ENCODE measurements at regions not wholly inside any gene's neighbourhood (a gene's known extent, or its start where the extent isn't known, plus 50 kb on each side); places are given as distances from the start of the nearest gene placed in this dataset.
"Not testable (repeated sequence)": the region's sequence is repeated elsewhere in the genome, so short reads cannot be mapped to it uniquely, and the experiment has no call there.

DNA sequence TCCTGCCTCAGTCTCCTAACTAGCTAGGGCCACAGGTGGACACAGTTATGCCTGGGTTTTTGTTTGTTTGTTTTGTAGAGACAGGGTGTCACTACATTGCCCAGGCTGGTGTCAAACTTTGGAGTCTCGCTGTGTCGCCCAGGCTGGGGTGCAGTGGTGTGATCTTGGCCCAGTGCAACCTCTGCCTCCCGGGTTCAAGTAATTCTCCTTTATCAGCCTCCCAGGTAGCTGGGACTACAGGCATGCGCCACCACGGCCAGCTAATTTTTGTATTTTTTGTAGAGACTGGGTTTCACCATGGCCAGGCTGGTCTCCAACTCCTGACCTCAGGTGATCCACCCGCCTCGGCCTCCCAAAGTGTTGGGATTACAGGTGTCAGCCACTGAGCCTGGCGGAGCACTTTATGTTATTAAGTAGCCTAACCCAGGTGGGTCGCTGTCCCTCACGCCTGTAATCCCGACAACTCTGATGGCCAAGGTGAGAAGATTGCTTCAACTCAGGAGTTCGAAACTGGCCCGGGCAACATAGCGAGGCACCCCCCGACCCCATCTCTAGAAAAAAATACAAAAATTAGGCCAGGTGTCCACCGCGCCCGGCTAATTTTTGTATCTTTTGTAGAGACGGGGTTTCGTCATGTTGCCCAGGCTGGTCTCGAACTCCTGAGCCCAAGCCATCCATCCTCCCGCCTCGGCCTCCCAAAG is 91.2 kb upstream of the OR4F16 start:
- TF ChIP-seq, protein P1, sequence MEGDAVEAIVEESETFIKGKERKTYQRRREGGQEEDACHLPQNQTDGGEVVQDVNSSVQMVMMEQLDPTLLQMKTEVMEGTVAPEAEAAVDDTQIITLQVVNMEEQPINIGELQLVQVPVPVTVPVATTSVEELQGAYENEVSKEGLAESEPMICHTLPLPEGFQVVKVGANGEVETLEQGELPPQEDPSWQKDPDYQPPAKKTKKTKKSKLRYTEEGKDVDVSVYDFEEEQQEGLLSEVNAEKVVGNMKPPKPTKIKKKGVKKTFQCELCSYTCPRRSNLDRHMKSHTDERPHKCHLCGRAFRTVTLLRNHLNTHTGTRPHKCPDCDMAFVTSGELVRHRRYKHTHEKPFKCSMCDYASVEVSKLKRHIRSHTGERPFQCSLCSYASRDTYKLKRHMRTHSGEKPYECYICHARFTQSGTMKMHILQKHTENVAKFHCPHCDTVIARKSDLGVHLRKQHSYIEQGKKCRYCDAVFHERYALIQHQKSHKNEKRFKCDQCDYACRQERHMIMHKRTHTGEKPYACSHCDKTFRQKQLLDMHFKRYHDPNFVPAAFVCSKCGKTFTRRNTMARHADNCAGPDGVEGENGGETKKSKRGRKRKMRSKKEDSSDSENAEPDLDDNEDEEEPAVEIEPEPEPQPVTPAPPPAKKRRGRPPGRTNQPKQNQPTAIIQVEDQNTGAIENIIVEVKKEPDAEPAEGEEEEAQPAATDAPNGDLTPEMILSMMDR (IDR thresholded peaks at IDR 0.05; ENCODE audit: low read depth, low read length), result not testable (repeated sequence)
- TF ChIP-seq EZH2phosphoT487 (IDR thresholded peaks at IDR 0.05; ENCODE audit: low read depth), result not testable (repeated sequence)

Data from OCI-LY3 (cell line).